SU-DHL-6 (cell line): ENCODE measurements at regions not wholly inside any gene's neighbourhood (a gene's known extent, or its start where the extent isn't known, plus 50 kb on each side); places are given as distances from the start of the nearest gene placed in this dataset.

Source experiments
- EZH2phosphoT487 ChIP-seq: fragments of 200-600 bp; sonication (generic), shearing (Covaris generic); conservative IDR thresholded peaks from 2 replicates; pipeline ENCODE4 v1.6.1; 2018; ENCODE audit warnings: mild to moderate bottlenecking, antibody characterized with exemption, low read length, moderate library complexity, mixed read lengths
- TF ChIP-seq, protein P1 (sequence below): fragments of 200-600 bp; sonication (generic); IDR thresholded peaks from one replicate; pipeline ENCODE4 v1.5.1; 2017; ENCODE audit warnings: antibody characterized with exemption, mild to moderate bottlenecking, low read length, moderate library complexity; ENCODE audit not compliant: insufficient read depth, poor library complexity, severe bottlenecking

DNA sequence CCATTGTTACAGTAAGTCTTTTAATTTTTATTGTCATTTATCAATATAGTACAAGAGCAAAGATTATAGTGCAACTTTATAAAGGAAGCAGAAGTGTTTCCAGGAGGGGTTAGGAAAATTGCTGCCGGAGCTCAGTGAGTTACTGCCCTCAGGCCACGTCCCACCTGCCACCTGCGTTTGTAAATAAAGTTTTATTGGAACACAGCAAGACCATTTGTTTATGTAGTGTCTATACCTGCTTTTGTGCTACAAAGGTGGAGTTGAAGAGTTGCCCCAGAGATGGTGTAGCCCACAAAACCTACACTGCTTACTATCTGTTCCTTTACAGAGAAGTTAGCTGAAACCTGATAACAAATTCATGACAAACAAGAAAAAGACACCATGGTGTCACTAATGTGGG, 437.8 kb upstream of the B3GAT1 start:
- TF ChIP-seq, protein P1, sequence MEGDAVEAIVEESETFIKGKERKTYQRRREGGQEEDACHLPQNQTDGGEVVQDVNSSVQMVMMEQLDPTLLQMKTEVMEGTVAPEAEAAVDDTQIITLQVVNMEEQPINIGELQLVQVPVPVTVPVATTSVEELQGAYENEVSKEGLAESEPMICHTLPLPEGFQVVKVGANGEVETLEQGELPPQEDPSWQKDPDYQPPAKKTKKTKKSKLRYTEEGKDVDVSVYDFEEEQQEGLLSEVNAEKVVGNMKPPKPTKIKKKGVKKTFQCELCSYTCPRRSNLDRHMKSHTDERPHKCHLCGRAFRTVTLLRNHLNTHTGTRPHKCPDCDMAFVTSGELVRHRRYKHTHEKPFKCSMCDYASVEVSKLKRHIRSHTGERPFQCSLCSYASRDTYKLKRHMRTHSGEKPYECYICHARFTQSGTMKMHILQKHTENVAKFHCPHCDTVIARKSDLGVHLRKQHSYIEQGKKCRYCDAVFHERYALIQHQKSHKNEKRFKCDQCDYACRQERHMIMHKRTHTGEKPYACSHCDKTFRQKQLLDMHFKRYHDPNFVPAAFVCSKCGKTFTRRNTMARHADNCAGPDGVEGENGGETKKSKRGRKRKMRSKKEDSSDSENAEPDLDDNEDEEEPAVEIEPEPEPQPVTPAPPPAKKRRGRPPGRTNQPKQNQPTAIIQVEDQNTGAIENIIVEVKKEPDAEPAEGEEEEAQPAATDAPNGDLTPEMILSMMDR: no peak
- TF ChIP-seq EZH2phosphoT487: no peak
